ENCODE measurements at regions not wholly inside any gene's neighbourhood (a gene's known extent, or its start where the extent isn't known, plus 50 kb on each side); places are given as distances from the start of the nearest gene placed in this dataset.

DNA sequence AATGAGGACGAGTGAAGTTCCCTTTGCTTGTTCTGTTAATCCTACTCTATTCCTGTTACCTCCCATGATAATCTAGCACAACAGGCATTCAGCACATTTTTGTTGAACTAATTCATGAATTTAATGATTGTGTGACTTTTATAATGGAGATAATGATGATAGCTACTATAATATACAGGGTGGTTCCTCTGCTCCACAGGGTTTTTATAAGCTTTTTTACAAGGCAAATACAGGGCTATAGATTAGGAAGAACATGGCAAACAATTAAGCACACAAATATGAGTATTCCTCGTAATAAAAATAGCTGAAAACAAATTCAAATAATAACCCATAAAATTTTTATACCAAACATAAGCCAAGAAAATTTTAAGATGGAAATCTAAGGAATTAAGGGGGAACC, 145.6 kb upstream of the TMTC1 start:
- Histone ChIP-seq H3K27ac (no peak overlapping the region), H3K36me3 (no peaks in the 10 kb centered on the region), H3K4me1 (no peaks in the 10 kb centered on the region), H3K27me3 (no peaks in the 10 kb centered on the region), H3K4me3 (no peak overlapping the region), H3K9me3 (no peaks in the 10 kb centered on the region)
- intact Hi-C loops (cut with DNase I): no loop called here
- no peak for TF ChIP-seq CTCF (IDR thresholded peaks at IDR 0.05)
- TF ChIP-seq POLR2A (IDR thresholded peaks at IDR 0.05): no peak
- no peak for TF ChIP-seq EP300 (IDR thresholded peaks at IDR 0.05)
- TF ChIP-seq POLR2AphosphoS5 (IDR thresholded peaks at IDR 0.05): no peak
- WGBS, 2 donors: 34 to 70% methylated on average over 2 of the region's 2 CpGs
- no peak for DNase-seq

DNA sequence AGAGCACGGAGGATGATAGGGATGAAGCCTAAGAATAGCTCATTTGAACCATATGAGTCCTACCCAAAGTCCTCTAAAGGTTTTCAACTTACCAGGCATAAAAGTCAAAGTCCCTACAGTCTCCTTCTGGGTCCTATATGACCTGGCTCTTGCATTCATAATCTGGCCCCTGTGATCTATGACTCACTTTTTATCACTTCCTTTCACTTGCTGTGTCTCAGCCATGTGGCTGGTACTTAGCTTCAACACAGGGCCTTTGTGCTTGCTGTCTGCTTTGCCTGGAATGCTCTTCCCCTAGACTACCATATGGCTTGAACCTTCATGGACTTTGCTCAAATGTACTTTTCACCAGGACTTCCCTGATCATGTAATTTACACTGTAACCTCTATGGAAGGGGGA, 137.6 kb upstream of the TMTC1 start:
- 37 to 45% methylated on average over 1 of the region's 1 CpG for WGBS, 2 donors
- Histone ChIP-seq H3K9me3 (no peaks in the 10 kb centered on the region), H3K27me3 (no peaks in the 10 kb centered on the region), H3K4me3 (no peak overlapping the region), H3K4me1 (no peaks in the 10 kb centered on the region), H3K36me3 (no peaks in the 10 kb centered on the region), H3K27ac (no peak overlapping the region)
- no peak for DNase-seq
- intact Hi-C loops (cut with DNase I): no loop called here
- TF ChIP-seq EP300 (IDR thresholded peaks at IDR 0.05) (no peak), CTCF (IDR thresholded peaks at IDR 0.05) (no peak), POLR2A (IDR thresholded peaks at IDR 0.05) (no peak), POLR2AphosphoS5 (IDR thresholded peaks at IDR 0.05) (no peak)

- H3K27ac ChIP-seq: no peak overlapping the region
- no peak for DNase-seq
- H3K4me1 ChIP-seq: no peaks in the 10 kb centered on the region
- 33 to 63% methylated on average over 1 of the region's 1 CpG for WGBS, 2 donors
- H3K4me3 ChIP-seq: no peak overlapping the region
- intact Hi-C loops (cut with DNase I): no loop called here
- no peaks in the 10 kb centered on the region for H3K27me3 ChIP-seq
- no peak for TF ChIP-seq POLR2AphosphoS5 (IDR thresholded peaks at IDR 0.05)
- no peaks in the 10 kb centered on the region for H3K36me3 ChIP-seq
- H3K9me3 ChIP-seq: no peaks in the 10 kb centered on the region
Measured at GRCh38 chr12:29908157-29908556, 124.4 kb upstream of the TMTC1 start.

DNA sequence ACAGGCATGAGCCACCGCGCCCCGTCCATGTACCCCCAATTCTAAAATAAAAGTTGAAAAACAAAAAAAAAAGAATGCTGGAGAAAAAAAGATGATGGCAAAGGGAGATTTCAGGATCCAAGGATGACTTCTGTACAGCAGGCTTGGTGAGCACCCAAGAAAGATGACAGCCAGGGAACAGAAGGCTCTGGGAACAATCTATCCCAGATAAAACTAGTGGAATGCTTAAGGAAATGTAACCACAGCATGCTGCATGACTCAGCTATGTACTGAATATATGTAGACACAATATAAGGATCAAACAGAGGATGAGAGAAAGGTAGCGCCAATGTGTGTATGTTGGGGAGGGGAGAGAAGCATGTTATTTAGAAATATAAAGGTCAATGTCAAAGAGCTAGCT, 123.7 kb upstream of the TMTC1 start:
- WGBS, 2 donors: 88 to 95% methylated on average over 4 of the region's 4 CpGs
- H3K9me3 ChIP-seq: no peaks in the 10 kb centered on the region
- intact Hi-C loops (cut with DNase I): no loop called here

DNA sequence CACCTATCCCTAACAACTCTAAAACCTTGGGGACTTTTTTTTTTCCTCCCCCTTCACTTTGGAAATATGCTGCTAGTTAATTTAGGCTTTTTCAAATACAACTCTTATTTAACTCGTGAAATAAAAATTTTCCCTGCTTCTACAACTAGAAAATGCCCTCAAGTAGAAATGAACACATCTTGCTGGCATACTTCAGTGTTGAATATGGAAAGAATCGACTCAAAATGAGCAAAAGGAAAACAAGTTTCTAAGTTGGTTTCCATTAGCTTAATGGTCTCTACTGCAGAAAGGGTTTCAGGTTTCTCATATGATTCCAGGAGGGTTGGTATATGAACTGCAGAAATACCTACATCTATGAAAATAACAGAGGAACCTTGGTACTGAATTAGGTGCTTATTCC, 118.3 kb upstream of the TMTC1 start:
- no peak overlapping the region for H3K4me3 ChIP-seq
- intact Hi-C loops (cut with DNase I): no loop called here
- H3K27ac ChIP-seq: no peak overlapping the region
- DNase-seq: no peak
- H3K4me1 ChIP-seq: no peaks in the 10 kb centered on the region
- TF ChIP-seq POLR2AphosphoS5 (IDR thresholded peaks at IDR 0.05): no peak
- TF ChIP-seq CTCF (IDR thresholded peaks at IDR 0.05): no peak
- no peak for TF ChIP-seq POLR2A (IDR thresholded peaks at IDR 0.05)
- TF ChIP-seq EP300 (IDR thresholded peaks at IDR 0.05): no peak
- H3K36me3 ChIP-seq: no peaks in the 10 kb centered on the region
- no peaks in the 10 kb centered on the region for H3K27me3 ChIP-seq
- no peaks in the 10 kb centered on the region for H3K9me3 ChIP-seq
- 43 to 69% methylated on average over 2 of the region's 2 CpGs for WGBS, 2 donors

More for the DNA sequence above, 123.7 kb upstream of the TMTC1 start:
- DNase-seq: no peak
- no peaks in the 10 kb centered on the region for H3K4me1 ChIP-seq
- no peaks in the 10 kb centered on the region for H3K27me3 ChIP-seq
- no peak overlapping the region for H3K4me3 ChIP-seq
- H3K36me3 ChIP-seq: no peaks in the 10 kb centered on the region
- TF ChIP-seq EP300 (IDR thresholded peaks at IDR 0.05) (no peak), POLR2AphosphoS5 (IDR thresholded peaks at IDR 0.05) (no peak), CTCF (IDR thresholded peaks at IDR 0.05) (no peak), POLR2A (IDR thresholded peaks at IDR 0.05) (no peak)
- no peak overlapping the region for H3K27ac ChIP-seq

All from sigmoid colon (tissue), 6 donors.